GM12872 (cell line): ENCODE measurements at regions not wholly inside any gene's neighbourhood (a gene's known extent, or its start where the extent isn't known, plus 50 kb on each side); places are given as distances from the start of the nearest gene placed in this dataset.

ENCODE experiments used
- TF ChIP-seq, protein P1 (sequence below): IDR thresholded peaks from 3 replicates; pipeline ENCODE4 v1.5.1; 2011; ENCODE audit warnings: low read depth, mild to moderate bottlenecking, low read length, moderate library complexity; ENCODE audit not compliant: insufficient read depth

DNA sequence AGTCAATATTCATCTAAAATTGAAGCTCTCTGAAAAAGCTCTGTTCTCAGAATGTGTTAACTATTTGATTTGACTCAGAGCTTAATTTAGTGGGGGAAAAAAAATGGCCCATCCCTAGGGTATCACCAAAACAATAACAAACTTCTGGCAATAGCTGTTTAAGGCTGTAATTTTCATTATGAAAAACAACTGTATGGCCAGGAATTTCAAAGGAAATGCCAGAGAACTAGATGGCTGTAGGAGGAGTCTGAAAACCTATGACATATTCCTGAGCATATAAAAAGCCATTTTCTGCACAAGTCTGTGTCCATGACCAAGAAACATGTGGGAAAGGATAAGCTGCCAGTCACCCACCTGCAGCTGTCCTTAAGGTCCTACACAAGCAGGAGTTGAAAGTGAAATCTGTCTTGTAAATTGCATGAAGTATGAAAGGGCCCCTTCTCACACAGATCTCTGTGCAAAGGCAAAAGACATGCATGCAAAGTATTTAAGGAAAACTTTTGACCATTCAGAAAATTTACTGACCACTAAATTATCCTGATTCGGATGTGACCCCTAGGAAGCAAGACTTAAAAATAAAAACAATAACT, 299.1 kb downstream of the BTG1 start:
- TF ChIP-seq, protein P1, sequence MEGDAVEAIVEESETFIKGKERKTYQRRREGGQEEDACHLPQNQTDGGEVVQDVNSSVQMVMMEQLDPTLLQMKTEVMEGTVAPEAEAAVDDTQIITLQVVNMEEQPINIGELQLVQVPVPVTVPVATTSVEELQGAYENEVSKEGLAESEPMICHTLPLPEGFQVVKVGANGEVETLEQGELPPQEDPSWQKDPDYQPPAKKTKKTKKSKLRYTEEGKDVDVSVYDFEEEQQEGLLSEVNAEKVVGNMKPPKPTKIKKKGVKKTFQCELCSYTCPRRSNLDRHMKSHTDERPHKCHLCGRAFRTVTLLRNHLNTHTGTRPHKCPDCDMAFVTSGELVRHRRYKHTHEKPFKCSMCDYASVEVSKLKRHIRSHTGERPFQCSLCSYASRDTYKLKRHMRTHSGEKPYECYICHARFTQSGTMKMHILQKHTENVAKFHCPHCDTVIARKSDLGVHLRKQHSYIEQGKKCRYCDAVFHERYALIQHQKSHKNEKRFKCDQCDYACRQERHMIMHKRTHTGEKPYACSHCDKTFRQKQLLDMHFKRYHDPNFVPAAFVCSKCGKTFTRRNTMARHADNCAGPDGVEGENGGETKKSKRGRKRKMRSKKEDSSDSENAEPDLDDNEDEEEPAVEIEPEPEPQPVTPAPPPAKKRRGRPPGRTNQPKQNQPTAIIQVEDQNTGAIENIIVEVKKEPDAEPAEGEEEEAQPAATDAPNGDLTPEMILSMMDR = no peak

DNA sequence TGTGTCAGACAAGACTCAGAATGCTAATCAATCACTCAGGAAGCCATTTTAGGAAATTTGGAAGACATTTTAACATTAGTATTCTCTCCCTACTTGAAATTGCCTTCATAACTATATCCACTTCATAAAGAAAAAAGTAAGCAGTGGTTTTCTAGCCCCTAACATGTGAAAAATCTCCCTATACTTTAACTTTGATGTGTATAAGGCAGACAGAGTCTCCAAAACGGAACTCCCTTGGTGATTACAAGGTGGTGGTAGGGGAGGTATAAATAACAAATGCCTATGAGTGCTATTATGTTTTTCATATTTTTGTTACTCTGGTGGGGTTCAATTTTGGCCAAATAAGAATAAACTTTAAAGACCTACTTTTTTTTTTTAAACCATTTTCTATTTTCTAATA, 300.3 kb downstream of the BTG1 start:
- TF ChIP-seq, protein P1 = no peak

DNA sequence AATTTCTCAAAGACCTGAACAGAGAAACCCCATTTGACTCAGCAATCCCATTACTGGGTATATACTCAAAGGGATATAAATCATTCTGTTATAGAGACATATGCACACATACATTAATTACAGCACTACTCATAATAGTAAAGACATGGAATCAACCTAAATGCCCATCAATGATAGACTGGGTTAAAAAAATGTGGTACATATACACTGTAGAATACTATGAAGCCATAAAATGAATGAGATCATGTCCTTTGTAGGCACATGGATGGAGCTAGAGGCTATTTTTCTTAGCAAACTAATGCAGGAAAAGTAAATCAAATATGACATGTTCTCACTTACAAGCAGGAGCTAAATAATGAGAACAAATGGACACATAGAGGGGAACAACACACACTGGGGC, 303.8 kb downstream of the BTG1 start:
- TF ChIP-seq, protein P1 = no peak

DNA sequence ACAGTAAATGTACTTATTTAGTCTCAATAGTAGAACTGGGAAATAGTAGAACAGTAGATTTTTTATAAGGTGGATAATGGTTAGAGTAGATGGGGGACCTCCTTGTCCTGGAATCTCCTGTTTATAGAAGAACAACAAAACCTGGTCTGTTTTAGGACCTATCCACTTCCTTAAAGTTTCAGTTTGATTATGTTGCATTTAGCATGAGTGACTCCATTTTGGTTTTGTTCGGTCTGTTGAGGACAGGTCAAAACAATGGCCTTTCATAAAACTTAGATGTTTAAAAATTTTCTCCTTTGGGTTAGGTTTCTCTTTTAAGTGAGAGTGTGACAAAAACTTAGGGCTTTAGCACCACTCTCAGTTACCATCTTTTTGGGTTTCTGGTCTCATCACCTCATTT, 308.9 kb downstream of the BTG1 start:
- TF ChIP-seq, protein P1 = no peak

DNA sequence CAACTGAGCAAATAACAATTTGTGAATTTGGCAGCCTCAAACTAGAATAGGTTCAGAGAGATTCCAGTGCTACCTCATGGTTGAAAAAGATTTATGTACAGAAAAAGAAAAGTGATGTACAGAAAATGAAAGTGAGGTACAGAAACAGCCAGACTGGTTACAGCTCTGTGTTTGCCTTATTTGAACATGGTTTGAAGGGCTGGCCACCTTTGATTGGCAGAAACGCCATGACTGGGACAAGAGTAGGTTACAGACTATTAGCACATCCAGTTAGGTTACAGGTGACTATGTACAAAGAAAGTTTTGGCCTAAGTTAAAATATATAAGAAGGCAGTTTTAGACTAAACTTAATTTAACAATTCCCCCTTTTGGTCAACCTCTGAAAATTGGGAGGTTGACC, 309.4 kb downstream of the BTG1 start:
- TF ChIP-seq, protein P1 = no peak

DNA sequence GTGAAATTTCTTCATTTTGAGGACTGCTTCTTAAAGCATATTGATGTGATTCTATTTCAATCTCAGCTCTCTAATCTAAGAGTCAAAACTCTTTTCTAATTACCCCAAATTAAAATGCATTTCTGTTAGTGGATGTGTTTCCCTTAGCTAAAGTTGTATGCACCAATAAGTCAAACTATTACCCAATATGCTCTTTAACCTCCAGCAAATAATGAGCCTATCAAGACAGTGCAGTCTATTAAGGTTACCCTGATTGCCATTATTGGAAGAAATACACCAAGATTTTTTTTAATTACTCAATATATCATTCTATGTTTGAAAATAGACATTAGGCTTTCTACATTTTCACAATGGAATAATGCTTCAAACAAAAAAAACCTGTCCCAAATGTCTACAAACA, 310.0 kb downstream of the BTG1 start:
- TF ChIP-seq, protein P1 = no peak

DNA sequence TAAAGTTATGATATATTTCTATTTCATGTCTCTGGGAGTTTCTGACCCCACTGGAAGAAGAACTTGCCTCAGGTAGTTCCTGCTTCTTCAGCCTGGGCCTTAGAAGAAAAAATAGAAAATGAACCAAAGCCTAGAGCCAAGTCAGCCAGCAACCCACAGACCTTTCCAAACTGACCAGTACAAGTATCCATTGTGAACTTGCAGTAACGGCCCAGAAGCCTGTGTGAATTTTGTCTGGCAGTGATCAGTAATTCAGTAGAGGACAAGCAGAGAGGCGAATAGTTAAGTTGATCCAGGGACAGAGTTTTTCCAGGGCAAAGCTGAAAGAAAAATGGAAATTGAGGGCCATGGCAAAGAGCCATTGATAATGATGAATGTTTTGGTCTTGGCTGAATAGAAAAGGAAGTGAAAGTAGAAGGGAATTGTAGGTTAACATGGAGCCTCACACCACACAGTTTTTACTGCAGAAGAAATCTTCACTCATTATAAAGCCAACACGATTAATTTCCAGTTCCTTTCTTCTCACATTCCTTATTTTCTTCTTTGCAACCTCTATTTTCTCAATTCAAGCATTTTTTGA, 311.8 kb downstream of the BTG1 start:
- TF ChIP-seq, protein P1 = no peak
